ENCODE measurements at regions not wholly inside any gene's neighbourhood (a gene's known extent, or its start where the extent isn't known, plus 50 kb on each side); places are given as distances from the start of the nearest gene placed in this dataset.

DNA sequence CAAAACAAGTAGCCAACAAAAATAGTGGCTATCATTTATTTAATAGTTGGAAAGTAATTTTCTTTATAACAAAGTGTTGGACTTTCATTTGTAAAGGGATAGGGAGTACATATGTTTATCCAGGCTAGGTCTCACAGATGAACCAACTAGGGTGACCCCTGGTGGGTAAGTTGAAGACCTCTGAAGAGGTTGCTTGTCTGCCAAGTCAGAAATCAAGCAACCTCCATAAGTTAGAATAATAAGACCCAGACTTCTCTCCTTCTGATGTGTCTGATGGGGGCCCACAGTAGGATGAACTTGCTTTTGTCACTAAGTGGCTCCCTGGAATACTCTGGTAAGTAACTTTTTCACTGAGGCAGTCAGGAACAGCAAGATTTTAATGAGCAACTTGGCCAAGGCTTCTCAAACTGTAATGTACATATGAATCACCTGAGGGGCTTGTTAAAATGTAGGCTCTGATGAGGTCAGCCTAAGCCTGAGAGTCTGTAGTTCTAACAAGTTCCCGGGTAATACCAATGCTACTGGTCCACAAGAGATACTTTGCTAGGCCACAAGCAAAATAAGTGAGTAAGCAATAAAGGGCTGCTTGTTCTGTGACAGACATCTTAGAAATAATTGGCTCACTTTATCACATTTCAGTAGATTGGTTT is 319.6 kb downstream of the PIK3C3 start:
- Mint-ChIP-seq H3K27ac (peak overlapping the region; percentile 27), H3K36me3 (ENCODE audit: low read depth) (no peaks in the 10 kb centered on the region), H3K4me3 (no peak overlapping the region), H3K27me3 (ENCODE audit: low read depth, poor library complexity) (no peaks in the 10 kb centered on the region), H3K9me3 (peaks cover 4% of the 10 kb centered on the region), H3K4me1 (peaks cover 54% of the 10 kb centered on the region)
- TF ChIP-seq, protein P1, sequence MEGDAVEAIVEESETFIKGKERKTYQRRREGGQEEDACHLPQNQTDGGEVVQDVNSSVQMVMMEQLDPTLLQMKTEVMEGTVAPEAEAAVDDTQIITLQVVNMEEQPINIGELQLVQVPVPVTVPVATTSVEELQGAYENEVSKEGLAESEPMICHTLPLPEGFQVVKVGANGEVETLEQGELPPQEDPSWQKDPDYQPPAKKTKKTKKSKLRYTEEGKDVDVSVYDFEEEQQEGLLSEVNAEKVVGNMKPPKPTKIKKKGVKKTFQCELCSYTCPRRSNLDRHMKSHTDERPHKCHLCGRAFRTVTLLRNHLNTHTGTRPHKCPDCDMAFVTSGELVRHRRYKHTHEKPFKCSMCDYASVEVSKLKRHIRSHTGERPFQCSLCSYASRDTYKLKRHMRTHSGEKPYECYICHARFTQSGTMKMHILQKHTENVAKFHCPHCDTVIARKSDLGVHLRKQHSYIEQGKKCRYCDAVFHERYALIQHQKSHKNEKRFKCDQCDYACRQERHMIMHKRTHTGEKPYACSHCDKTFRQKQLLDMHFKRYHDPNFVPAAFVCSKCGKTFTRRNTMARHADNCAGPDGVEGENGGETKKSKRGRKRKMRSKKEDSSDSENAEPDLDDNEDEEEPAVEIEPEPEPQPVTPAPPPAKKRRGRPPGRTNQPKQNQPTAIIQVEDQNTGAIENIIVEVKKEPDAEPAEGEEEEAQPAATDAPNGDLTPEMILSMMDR (IDR thresholded peaks at IDR 0.05) = peak; percentile 26
- DNase-seq = no peak

DNA sequence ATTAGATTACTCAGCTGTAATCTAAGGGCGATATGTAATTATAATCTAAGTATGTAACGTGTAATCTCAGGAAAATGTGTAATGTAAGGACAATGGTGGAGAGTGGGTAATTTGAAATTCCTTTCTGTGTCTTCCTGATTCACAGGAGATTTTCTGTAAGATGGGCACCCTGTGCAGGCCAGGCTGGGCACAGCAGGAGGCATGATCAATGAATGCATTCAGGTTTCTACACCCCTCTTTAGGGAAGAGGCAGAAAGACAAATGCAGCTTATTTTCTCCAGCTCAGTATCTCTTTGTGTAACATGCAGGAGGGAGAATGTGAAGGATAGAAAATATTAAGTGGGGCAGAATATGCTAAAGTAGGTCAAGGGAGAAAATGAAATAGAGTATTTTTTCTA is 320.1 kb downstream of the PIK3C3 start:
- TF ChIP-seq, protein P1 (IDR thresholded peaks at IDR 0.05) = no peak

DNA sequence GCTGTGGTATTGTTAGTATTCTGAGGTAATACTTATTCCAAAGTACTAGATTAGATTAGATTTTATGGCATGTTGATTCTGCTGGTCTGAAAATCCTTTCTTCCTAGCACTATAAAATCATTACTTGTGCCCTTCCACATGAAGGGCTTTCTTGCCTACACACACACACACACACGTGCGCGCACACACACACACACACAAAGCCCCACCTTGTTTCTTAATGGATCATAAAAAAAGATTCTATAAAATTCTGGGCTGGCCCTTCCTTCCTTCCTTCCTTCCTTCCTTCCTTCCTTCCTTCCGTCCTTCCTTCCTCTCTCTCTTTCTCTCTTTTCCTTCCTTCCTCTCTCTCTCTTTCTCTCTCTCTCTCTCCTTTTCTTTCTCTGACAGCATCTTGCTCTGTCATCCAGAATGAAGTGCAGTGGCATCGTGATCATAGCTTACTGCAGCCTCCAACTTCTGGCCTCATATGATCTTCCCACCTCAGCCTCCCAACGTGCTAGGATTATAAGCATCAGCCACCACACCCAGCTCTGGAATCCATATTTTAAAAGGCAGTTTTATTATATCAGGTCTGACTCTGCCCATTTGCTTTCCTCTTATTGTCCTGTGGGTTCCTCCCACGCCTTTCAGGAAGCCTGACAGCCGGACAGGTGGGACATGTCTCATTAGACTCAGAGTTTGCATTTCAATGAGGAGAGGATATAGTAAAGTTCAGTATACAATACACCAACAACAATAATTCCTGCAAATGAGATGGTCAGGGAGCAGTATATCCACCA is 321.1 kb downstream of the PIK3C3 start:
- no peak for DNase-seq
- peak overlapping the region; percentile 17 for H3K27ac Mint-ChIP-seq
- peaks cover 4% of the 10 kb centered on the region for H3K9me3 Mint-ChIP-seq
- no peaks in the 10 kb centered on the region for H3K36me3 Mint-ChIP-seq (ENCODE audit: low read depth)
- H3K4me3 Mint-ChIP-seq = no peak overlapping the region
- no peaks in the 10 kb centered on the region for H3K27me3 Mint-ChIP-seq (ENCODE audit: low read depth, poor library complexity)
- peaks cover 61% of the 10 kb centered on the region for H3K4me1 Mint-ChIP-seq
- TF ChIP-seq, protein P1 (IDR thresholded peaks at IDR 0.05) = no peak

More for the DNA sequence above, 320.1 kb downstream of the PIK3C3 start:
- no peak for DNase-seq
- Mint-ChIP-seq H3K4me1 (peaks cover 59% of the 10 kb centered on the region), H3K27me3 (ENCODE audit: low read depth, poor library complexity) (no peaks in the 10 kb centered on the region), H3K27ac (peak overlapping the region; percentile 27), H3K36me3 (ENCODE audit: low read depth) (no peaks in the 10 kb centered on the region), H3K9me3 (peaks cover 4% of the 10 kb centered on the region), H3K4me3 (no peak overlapping the region)

DNA sequence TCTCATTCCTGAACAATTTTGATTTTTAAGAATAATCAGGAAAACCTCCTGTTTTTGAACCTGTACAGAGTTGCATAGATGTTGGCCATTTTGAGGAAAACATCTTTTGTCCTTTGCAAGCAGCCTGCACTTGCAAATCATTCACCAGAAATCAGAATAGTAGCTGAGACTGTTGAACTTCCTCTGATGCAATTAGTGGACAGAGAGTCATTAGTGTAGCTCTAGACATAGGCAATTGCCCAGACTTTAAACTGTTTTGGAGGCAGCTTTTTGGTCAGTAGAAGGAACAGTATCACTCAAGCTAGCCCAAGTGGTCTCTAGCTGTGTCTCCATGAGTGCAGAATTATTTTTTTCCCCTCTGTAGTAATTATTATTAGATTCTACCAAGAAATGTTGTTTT is 326.1 kb downstream of the PIK3C3 start:
- peaks cover 28% of the 10 kb centered on the region for H3K4me1 Mint-ChIP-seq
- no peaks in the 10 kb centered on the region for H3K36me3 Mint-ChIP-seq (ENCODE audit: low read depth)
- no peaks in the 10 kb centered on the region for H3K27me3 Mint-ChIP-seq (ENCODE audit: low read depth, poor library complexity)
- TF ChIP-seq, protein P1 (IDR thresholded peaks at IDR 0.05) = no peak
- H3K9me3 Mint-ChIP-seq = no peaks in the 10 kb centered on the region
- H3K27ac Mint-ChIP-seq = no peak overlapping the region
- no peak overlapping the region for H3K4me3 Mint-ChIP-seq
- no peak for DNase-seq

DNA sequence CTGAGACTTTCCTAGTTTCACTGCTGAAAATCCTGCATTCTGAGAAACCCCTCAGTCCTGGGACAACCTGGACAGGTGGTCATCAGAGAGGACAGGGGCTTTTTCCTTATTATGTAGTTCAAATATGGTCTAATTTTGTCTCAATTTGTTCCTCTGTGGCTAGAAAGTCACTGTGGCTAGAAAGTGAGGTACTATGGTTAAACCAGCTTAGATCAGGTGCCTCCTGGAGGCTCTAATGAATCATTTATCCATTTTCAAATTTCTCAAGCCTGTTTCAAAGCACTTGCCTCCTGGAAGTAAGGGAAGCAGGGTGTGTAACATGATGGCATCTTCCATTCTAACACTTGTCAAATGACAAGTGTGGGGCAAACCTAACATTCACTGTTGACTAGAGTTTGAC is 326.8 kb downstream of the PIK3C3 start:
- Mint-ChIP-seq H3K4me3 (no peak overlapping the region), H3K27me3 (ENCODE audit: low read depth, poor library complexity) (no peaks in the 10 kb centered on the region), H3K27ac (no peak overlapping the region), H3K36me3 (ENCODE audit: low read depth) (no peaks in the 10 kb centered on the region), H3K9me3 (no peaks in the 10 kb centered on the region), H3K4me1 (peaks cover 22% of the 10 kb centered on the region)
- DNase-seq = no peak
- TF ChIP-seq, protein P1 (IDR thresholded peaks at IDR 0.05) = no peak
